Muscle layer of colon (tissue), 2 donors: ENCODE measurements at regions not wholly inside any gene's neighbourhood (a gene's known extent, or its start where the extent isn't known, plus 50 kb on each side); places are given as distances from the start of the nearest gene placed in this dataset.
"Not testable (repeated sequence)": the region's sequence is repeated elsewhere in the genome, so short reads cannot be mapped to it uniquely, and the experiment has no call there.

Experiments
- H3K27ac ChIP-seq: one replicate; pipeline ENCODE4 v1.7.0; 2013; ENCODE audit warnings: low read depth, mild to moderate bottlenecking, low read length, moderate library complexity
- H3K27me3 ChIP-seq, 2 donors: one replicate each; pipeline ENCODE4 v1.7.0; 2013; ENCODE audit warnings: low read length in 2 of 2, mild to moderate bottlenecking in 2 of 2; ENCODE audit not compliant: insufficient read depth in 2 of 2, control insufficient read depth in 1 of 2
- H3K36me3 ChIP-seq: one replicate; pipeline ENCODE4 v1.7.0; 2013; ENCODE audit warnings: mild to moderate bottlenecking, low read length; ENCODE audit not compliant: insufficient read depth
- H3K4me1 ChIP-seq: one replicate; pipeline ENCODE4 v1.7.0; 2013; ENCODE audit warnings: mild to moderate bottlenecking, low read length; ENCODE audit not compliant: insufficient read depth
- H3K4me3 ChIP-seq, 2 donors: one replicate each; pipeline ENCODE4 v1.7.0; 2013; ENCODE audit warnings: low read length in 2 of 2, low read depth in 1 of 2, mild to moderate bottlenecking in 1 of 2, moderate library complexity in 1 of 2
- H3K9ac ChIP-seq: one replicate; pipeline ENCODE4 v1.7.0; 2013; ENCODE audit warnings: low read length
- H3K9me3 ChIP-seq: one replicate; pipeline ENCODE4 v1.7.0; 2013; ENCODE audit warnings: mild to moderate bottlenecking, low read length
- donor health status: abdominal sarcoma.
- donor health status: Adenocarcinoma of cecum.

DNA sequence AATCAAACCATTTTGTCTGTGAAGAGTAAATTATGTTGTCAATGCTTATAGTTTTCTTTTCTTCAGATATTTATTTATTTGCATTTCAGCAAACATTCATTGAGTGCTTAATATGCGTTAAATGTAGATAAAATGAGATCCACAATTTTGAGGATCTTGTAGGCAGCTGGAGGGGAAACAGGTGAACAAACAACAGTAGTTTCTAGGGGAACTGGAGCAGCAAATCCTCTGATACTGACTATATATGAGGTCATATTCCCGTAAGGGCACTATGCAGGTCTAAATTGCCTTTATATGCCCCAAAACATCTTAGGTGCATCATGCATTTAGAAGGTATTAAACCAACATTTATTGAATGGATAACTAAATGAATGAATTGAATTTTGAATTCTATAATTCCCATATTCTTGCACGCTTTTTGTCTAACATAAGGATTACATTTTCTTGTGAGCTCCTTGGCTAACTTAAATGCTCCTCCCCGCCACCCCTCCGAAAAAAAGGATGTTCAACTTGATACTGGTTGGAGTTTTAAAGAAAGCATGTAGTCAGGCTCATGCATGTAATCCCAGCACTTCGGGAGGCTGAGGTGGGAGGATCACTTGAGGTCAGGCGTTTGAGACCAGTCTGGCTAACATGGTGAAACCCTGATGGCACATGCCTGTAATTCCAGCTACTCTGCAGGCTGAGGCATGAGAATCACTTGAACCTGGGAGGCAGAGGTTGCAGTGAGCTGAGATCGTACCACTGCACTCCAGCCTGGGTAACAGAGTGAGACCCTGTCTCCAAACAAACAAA lies 299.8 kb downstream of the TMEM38B start:
- no peak overlapping the region for H3K27ac ChIP-seq

DNA sequence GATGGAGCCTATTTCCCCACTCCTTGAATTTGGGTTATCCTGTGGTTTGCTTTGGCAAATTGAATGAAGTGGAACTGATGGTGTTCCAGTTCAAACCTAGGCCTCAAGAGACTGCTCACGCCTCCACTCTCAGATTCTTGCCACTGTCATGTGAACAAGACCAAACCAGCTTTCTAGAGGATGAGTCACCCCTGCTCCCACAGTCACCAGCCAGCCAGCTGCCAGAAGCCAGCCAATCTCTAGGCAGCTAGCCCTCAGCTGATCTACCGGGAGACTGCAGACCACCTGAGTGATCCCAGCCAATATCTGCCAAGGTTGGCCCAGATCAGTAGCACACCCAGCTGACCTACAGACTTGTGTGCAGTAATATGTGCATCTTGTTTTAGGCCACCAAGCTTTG lies 300.6 kb downstream of the TMEM38B start:
- Histone ChIP-seq H3K4me3 (no peak overlapping the region), H3K36me3 (no peaks in the 10 kb centered on the region), H3K4me1 (no peaks in the 10 kb centered on the region), H3K27me3 (no peaks in the 10 kb centered on the region), H3K9me3 (no peaks in the 10 kb centered on the region), H3K27ac (no peak overlapping the region), H3K9ac (no peak overlapping the region)

More for the DNA sequence above, 299.8 kb downstream of the TMEM38B start:
- Histone ChIP-seq H3K9me3 (no peaks in the 10 kb centered on the region), H3K4me1 (no peaks in the 10 kb centered on the region), H3K36me3 (no peaks in the 10 kb centered on the region), H3K27me3 (no peaks in the 10 kb centered on the region), H3K4me3 (no peak overlapping the region), H3K9ac (no peak overlapping the region)

DNA sequence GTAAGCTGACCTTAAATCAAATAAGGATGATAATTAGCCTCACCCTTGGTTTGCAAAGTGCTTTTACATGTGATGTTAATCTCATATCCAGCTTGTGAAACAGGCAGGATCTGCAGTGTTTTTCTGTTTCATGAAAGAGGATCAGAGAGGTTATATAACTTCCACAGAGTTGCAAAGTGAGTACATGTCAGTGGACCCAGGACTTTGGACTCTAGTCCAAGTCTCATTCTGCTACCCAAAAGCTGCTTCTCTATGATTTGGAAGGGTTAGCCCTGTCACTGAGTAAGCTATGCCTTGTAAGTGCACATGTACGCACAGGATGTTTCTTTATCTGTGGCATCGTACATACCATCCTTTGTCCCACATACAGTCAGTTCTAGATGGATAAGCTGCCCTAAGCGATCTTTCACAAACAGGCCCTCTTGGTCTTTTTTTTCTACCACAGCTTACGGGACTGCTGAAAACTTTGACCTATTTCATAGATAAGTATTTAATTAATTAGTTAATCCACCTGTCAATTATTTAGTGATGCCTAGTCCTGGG lies 322.9 kb downstream of the TMEM38B start:
- Histone ChIP-seq H3K9ac (no peak overlapping the region), H3K27ac (no peak overlapping the region), H3K4me3 (no peak overlapping the region), H3K9me3 (no peaks in the 10 kb centered on the region), H3K4me1 (no peaks in the 10 kb centered on the region), H3K36me3 (no peaks in the 10 kb centered on the region), H3K27me3 (no peaks in the 10 kb centered on the region)

DNA sequence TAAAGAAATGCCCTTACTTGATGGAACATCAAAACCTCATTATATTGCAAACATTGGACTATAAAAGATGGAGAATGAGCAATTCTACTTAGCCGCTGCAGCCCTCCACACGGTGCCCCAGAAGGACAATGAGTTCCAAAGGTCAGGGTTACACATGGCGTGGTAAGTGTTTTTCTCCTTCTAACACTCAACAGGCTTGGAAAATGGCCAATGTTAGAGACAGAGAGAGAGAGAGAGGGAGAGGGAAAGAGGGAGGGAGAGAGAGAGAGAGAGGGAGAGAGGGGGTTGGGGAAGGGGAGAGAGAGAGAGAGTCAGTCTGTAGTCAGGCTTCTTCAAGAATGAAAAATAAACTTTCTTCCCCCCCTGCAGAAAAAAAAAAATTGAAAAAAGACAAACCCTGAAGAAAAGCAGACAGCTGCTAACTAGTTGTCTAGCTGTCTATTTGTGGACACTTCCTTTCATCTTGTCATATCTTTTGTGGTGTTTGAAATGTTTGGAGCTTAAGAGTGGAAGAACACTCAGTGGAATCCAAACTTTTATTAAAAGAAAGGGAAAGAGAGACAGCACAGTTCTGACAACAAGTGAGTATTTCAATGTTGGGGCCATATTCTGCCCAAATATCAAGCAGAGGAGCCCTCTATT lies 324.8 kb downstream of the TMEM38B start:
- Histone ChIP-seq H3K9ac (no peak overlapping the region), H3K9me3 (no peaks in the 10 kb centered on the region), H3K27ac (no peak overlapping the region), H3K36me3 (no peaks in the 10 kb centered on the region), H3K4me3 (no peak overlapping the region), H3K27me3 (no peaks in the 10 kb centered on the region), H3K4me1 (no peaks in the 10 kb centered on the region)

DNA sequence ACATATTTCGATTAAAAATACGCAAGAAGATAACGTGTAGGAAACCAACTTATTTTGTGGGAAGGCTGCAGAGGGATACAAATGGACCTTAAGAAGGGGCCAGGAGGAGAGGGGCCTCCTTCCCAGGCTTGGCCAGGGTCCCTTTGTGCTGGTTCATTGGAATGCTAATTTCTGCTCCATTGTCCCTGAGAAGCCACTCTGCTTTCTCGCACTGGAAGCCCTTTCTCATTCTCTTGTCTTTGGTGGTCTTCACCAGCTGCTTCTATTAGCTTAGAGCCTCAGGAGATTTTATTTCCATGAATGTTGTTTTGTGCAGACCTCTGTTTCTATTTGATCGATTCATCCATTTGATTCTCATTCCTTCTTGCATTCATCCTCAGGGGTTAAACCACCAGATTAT lies 325.4 kb downstream of the TMEM38B start:
- H3K27me3 ChIP-seq: no peaks in the 10 kb centered on the region
- no peak overlapping the region for H3K27ac ChIP-seq
- no peak overlapping the region for H3K9ac ChIP-seq
- H3K9me3 ChIP-seq: no peaks in the 10 kb centered on the region
- H3K4me1 ChIP-seq: no peaks in the 10 kb centered on the region
- no peak overlapping the region for H3K4me3 ChIP-seq
- H3K36me3 ChIP-seq: no peaks in the 10 kb centered on the region

DNA sequence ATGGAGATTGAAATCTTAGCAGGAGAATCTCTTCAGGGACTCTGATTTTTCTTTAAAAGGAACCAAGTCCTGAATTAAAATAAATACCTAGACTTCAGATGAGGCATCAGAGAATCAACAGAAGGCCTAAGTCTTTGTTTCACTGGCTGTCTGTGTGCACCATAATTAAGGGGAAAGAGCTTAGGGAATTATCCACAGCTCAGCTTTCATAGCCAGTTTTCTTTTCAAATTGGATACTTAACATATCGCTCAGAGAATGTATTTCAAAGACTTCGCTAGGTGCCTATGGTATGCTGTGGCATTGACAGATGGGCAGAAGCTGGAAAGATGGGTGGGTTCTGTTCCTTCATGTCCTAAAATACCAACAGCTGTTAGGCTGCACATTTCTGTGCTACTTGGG lies 325.8 kb downstream of the TMEM38B start:
- no peaks in the 10 kb centered on the region for H3K4me1 ChIP-seq
- H3K9ac ChIP-seq: no peak overlapping the region
- no peaks in the 10 kb centered on the region for H3K9me3 ChIP-seq
- H3K27me3 ChIP-seq: no peaks in the 10 kb centered on the region
- H3K36me3 ChIP-seq: no peaks in the 10 kb centered on the region
- no peak overlapping the region for H3K27ac ChIP-seq
- no peak overlapping the region for H3K4me3 ChIP-seq

DNA sequence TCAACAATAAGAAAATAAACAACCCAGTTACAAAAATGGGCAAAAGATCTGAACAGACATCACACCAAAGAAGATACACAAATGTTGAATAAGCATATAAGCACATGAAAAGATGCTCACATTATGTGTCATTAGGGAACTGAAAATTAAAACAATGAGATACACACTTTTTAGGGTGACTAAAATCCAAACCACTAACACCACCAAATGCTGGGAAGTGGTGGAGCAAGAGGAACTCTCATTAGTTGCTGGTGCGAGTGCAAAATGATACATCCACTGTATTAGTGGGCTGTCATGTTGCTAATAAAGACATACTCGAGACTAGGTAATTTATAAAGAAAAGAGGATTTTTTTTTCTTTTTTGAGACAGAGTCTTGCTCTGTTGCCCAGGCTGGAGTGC lies 329.1 kb downstream of the TMEM38B start:
- H3K4me3 ChIP-seq: no peak overlapping the region
- no peaks in the 10 kb centered on the region for H3K36me3 ChIP-seq
- no peaks in the 10 kb centered on the region for H3K9me3 ChIP-seq
- H3K27ac ChIP-seq: no peak overlapping the region
- no peaks in the 10 kb centered on the region for H3K27me3 ChIP-seq
- H3K4me1 ChIP-seq: no peaks in the 10 kb centered on the region
- no peak overlapping the region for H3K9ac ChIP-seq

DNA sequence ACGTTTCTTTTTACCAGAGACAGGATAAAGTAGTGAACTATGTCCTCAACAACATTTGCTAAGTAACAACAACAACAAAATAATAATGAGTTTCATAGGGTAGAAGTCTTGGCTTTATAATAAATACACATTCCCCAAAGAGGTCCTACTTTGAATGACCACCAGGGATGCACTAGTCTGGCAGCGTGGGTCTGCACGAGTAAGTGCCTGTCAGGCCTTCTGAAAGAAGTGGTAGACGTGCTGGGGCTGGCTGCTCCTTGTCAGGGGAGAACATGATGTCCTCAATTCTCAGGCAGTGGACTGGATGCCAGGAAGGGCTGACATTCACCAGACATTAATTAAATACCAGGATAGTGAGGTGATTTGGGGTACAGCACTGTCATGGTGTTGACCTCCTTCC lies 331.1 kb downstream of the TMEM38B start:
- no peaks in the 10 kb centered on the region for H3K27me3 ChIP-seq
- no peak overlapping the region for H3K4me3 ChIP-seq
- no peaks in the 10 kb centered on the region for H3K4me1 ChIP-seq
- no peaks in the 10 kb centered on the region for H3K36me3 ChIP-seq
- no peaks in the 10 kb centered on the region for H3K9me3 ChIP-seq
- no peak overlapping the region for H3K9ac ChIP-seq
- H3K27ac ChIP-seq: no peak overlapping the region

DNA sequence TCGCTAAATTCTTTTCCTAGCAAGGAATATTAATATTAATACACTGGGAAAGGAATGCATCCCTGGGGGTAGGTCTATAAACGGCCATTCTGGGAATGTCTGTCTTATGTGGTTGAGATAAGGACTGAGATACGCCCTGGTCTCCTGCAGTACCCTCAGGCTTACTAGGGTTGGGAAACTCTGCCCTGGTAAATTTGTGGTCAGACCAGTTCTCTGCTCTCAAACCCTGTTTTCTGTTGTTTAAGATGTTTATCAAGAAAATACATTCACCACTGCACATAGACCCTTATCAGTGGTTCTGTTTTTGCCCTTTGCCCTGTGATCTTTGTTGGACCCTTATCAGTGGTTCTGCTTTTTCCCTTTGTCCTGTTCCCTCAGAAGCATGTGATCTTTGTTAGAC lies 335.8 kb downstream of the TMEM38B start:
- not testable (repeated sequence) for H3K27ac ChIP-seq, H3K36me3 ChIP-seq, H3K9ac ChIP-seq, H3K4me1 ChIP-seq, H3K9me3 ChIP-seq, H3K4me3 ChIP-seq, H3K27me3 ChIP-seq

DNA sequence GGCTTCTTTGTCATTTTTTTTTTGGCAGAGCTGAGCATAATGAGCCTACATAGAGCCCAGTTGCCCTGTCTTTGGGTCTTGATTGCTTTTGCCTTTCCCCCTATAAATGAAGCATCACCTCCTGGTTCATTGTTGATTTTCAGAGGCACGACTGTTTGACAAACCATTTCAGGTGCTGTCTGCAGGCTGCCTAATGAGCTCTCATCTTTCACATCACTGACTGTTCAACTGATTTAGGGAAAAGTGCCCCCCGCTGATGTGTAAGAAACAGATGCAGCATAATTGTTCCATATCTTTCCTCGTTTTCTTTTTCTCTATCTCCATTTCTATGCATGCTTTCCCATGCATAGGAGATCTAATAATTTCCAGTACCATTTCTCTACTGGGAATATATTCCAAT lies 338.6 kb downstream of the TMEM38B start:
- H3K9me3 ChIP-seq: no peaks in the 10 kb centered on the region
- H3K4me3 ChIP-seq: no peak overlapping the region
- no peaks in the 10 kb centered on the region for H3K36me3 ChIP-seq
- no peaks in the 10 kb centered on the region for H3K4me1 ChIP-seq
- H3K27me3 ChIP-seq: no peaks in the 10 kb centered on the region
- H3K27ac ChIP-seq: no peak overlapping the region
- H3K9ac ChIP-seq: no peak overlapping the region

DNA sequence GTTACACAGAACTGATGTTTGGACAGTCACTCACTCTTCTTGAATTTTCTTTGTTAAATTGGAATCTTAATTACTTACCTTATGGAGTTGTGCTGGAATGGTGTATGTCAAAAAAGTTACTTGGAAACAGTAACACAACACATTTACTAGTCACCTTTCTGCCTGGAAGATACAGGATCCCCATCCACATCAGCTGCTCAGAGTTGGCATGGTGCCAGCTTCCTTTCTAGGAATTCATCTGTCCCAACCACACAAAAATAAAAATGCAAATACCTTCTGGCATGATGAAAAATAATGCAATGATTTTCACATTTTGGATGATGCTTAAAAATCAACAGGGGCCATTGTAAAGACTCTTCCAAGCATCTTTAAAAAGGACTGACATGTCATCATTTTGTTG lies 341.5 kb downstream of the TMEM38B start:
- H3K27ac ChIP-seq: no peak overlapping the region
- H3K4me3 ChIP-seq: no peak overlapping the region
- no peaks in the 10 kb centered on the region for H3K9me3 ChIP-seq
- no peak overlapping the region for H3K9ac ChIP-seq
- no peaks in the 10 kb centered on the region for H3K4me1 ChIP-seq
- no peaks in the 10 kb centered on the region for H3K27me3 ChIP-seq
- H3K36me3 ChIP-seq: no peaks in the 10 kb centered on the region
